ENCODE measurements at regions not wholly inside any gene's neighbourhood (a gene's known extent, or its start where the extent isn't known, plus 50 kb on each side); places are given as distances from the start of the nearest gene placed in this dataset.

DNA sequence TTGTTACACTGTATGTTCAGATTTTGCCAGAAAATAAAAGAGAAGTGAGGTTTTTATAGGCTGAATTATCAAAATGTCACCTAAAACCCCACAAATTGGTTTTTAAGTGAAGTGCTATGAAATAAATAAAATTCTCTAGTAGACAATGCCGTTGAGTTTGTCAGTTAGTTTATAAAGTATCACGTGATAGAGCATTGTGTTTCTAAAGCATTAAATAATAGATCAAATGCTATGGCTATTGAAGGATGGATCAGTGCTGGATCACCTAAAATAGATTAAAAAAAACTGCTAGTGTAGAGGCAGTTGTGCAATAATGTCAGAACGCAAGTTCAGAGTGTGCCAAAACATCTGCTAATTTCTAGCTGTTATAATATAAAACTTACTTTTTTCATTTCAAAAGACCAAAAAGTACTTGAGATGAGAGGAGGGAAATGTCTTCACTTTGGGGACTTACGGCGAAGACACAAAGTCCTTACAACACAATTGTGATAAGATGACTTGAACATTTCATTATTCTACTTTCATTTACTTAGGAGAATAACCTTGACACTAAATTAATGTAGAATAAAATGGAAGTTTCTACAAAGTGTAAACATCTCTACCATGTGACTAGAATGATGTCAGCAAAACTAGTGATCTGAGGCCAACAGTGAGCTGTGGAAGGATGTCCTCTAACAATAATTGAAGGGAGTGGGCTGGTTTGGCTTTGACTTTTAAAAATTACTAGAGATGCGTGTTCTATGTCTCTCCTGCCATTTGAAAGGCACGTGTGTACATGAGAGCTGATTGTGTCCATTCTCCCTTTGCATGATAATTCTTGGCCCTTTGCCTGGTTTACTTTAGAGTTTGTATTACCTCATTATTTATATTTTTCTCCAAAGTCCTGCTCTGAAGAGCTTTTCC is 154.4 kb upstream of the PDE3A start:
- DNase-seq (ENCODE audit: low read depth in 4 of 4, low spot score in 1 of 4), result no peak

DNA sequence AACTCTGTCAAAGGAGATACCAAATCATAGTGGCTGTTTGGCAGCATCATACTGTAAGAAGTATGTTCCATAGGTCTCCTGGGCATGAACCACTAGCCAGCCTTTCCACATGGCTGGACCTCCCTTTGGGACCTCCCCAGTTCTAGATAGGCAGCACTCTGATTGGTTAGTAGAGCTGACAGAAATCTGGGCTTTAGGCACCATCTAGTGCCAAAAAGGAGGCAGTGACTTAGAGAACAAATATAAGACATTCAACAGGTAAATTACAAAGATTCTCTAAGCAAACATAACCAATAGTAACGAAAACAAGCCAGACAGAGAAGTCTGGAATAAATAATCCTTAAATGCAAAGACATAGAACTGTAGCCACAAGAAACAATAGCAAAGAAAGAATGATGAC is 148.0 kb upstream of the PDE3A start:
- DNase-seq (ENCODE audit: low read depth in 4 of 4, low spot score in 1 of 4), result no peak

DNA sequence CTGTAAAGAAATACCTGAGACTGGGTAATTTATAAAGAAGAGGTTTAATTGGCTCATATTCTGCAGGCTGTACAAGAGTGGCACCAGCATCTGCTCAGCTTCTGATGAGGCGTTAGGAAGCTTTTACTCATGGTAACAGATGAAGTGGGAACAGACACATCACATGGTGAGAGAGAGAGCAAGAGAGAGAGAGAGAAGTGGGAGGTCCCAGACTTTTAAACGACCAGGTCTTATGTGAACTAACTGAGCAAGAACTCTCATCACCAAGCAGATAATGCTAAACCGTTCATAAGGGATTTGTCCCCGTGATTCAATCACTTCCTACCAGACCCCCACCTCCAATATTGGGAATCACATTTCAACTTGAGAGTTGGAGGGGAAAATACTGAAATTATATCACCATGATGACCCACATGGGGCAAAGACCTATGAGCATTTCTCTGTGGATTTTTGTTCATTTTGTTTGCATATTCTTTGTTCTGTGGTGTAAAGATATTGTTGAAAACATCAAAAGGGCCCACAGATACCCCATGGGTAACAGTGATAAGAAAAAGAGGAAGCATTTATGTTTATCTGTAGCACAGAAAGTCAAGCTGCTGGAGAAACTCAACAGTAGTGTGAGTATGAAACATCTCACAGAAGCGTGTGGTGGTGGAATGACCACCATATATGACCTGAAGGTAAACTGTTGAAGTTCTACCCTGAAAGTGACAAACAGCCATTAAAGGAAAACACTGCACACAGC is 135.2 kb upstream of the PDE3A start:
- no peak for DNase-seq (ENCODE audit: low read depth in 4 of 4, low spot score in 1 of 4)

DNA sequence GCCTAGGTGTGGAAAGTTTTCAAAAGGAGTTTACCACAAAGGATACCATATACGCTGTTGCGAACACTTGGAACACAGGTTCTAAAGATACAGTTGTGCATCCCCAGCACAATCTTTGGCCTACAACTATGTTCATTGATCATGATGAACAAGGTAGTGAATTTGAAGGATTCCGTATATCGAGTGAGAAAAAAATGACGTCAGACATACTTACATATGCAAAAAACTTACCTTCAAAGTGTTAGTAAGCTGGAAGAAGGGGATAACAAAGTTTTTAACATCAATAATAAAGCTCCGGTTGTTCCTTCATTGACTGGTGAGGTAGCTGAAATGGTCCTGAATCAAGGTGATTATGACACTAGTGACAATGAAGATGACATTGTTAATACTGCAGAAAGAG is 133.9 kb upstream of the PDE3A start:
- no peak for DNase-seq (ENCODE audit: low read depth in 4 of 4, low spot score in 1 of 4)

DNA sequence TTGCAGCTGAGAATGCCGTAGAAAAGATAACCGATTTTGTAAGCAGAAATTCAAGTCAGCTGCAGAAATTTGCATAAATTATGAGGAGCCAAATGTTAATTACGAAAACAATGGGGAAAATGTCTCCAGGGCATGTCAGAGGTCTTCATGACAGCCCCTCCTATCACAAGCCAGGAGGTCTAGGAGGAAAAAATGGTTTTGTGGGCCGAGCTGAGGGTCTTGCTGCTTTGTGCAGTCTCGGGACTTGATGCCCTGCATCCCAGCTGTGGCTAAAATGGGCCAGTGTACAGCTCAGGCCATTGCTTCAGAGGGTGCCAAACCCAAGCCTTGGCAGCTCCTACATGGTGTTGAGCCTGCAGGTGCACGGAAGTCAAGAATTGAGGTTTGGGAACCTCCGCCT is 131.2 kb upstream of the PDE3A start:
- no peak for DNase-seq (ENCODE audit: low read depth in 4 of 4, low spot score in 1 of 4)

DNA sequence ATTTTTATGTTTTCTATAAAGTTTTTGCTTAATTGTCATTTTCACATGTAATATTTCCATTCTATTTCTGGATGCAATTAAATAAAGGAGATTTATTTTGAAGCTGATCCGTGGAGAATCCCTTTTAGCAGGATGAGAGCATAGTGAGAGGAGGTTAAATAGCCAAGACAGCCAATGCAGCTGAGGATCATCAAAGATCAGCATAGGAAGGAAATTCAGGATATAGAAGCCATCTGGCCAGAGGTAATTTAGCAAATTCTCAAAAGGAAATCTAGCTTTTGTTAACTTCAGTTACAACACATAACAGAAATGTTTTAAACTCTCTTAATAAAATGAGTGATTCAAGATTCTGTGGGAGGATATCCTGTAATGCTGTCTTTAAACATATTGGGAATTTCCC is 122.8 kb upstream of the PDE3A start:
- no peak for DNase-seq (ENCODE audit: low read depth in 4 of 4, low spot score in 1 of 4)

DNA sequence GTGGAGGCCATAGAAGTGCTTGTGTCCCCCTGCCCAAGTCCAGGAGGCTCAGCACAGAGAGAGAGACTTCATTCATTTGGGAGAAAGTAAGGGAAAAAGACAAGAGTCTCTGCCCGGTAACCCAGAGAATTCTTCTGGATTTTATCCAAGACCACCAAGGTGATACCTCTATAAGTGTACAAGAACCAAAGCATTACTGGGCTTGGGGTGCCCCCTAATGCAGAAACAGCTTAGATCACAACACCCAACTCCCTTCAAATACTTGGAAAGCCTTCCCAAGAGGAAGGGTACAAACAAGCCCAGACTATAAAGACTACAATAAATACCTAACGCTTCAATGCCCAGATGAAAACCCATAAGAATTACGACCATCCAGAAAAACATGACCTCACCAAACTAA is 119.7 kb upstream of the PDE3A start:
- DNase-seq (ENCODE audit: low read depth in 4 of 4, low spot score in 1 of 4), result no peak

DNA sequence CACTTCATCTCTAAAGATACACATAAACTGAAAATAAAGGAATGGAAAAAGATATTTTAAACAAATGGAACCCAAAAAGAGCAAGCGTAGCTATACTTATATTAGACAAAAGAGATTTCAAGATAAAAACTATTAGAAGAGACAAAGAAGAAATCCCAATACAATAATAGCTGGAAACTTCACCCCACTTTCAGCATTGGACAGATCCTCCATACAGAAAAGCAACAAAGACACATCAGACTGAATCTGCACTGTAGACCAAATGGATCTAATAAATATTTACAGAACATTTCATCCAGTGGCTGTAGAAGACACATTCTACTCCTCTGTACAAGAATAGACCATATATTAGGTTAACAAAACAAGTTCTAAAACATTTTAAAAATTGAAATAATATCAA is 117.6 kb upstream of the PDE3A start:
- no peak for DNase-seq (ENCODE audit: low read depth in 4 of 4, low spot score in 1 of 4)

DNA sequence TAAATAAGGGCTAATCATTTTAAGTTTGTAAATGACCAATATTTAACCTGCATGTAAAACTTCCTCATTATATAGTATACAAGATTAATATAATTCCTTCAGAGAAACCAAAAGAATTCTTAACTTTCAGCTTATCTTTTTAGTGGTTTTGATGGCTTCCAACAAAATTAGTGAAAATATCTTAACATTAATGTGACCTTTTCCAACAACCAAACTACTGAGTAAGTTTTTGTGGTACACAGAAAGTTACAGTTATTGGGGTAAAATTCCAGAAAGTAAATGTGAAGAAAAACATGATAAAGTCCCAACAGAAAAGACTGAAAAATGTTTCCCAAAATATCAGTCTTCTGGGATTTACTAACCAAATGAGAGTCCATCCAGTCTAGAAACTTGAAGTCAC is 111.0 kb upstream of the PDE3A start:
- no peak for DNase-seq (ENCODE audit: low read depth in 4 of 4, low spot score in 1 of 4)

DNA sequence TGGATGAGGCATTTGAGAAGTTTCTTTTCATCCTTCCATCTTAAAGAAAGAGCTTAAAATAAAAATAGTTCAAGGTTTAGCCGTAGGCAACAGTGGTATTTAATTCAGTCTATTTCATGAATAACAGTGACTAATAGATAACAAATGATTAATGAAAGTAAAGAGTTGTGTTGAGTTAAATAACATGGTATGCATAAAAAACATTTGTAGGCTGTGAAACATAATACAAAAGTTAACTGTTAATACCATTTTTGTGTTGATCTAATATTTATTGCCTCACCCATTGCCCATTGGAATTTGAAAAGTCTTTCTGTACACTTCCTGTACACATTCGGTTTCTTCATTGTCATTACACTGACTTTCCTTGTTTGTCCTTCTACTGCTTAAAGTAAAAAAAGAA is 108.6 kb upstream of the PDE3A start:
- no peak for DNase-seq (ENCODE audit: low read depth in 4 of 4, low spot score in 1 of 4)

DNA sequence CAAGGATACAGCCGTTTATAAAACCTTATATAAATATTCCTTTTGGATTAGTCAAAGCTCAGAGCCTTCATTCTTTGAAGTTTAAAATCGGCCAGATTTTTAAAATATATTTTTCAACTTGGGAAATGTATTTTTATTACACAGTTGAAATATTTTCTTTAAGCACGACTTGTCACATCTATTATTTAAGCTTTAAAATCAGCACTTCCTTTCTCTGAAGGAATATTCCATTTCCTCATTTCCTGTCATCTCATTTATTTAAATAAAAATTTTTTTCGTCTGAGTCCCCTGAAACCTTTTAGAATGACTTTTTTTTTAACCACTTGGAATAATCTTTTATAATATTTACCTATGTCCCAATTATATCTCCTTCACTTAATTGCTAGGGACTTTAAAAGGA is 107.5 kb upstream of the PDE3A start:
- no peak for DNase-seq (ENCODE audit: low read depth in 4 of 4, low spot score in 1 of 4)

DNA sequence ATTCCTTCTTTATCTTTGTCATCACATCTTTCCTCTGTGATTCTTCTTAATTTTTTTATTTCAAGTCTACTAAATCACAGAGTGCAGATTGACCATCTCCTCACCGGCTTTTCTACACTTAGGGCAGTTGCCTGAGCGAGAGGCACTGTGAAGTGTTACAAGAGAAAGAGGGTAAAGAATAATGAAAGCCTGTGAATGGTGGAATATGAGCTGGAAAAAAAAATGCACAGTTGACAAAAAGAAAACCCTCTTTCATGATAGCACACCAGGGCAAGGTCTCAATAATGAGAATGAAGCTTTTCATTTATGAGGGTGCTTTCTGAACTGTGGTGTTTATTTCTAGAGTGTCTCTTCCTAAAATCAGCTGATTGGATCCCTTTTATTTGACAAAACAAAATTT is 106.2 kb upstream of the PDE3A start:
- DNase-seq (ENCODE audit: low read depth in 4 of 4, low spot score in 1 of 4), result no peak

DNA sequence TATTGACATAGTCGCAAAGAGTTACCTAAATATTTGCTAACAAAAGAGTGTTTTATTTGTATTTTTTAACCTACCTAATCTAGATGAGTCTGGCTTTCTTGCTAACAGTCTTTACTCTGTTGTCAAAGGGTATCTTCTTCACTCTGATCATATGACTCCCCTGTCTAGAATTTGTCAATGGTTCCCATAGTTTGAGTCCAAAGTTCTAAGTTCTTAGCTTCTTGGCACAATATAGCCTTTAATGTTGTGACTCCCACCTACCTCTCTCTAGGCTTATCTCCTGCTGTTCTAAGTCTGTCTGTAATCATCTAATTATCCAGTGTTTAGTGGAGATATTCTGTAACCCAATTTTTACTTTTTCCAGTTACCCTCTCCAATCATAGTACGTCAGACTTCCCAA is 104.3 kb upstream of the PDE3A start:
- no peak for DNase-seq (ENCODE audit: low read depth in 4 of 4, low spot score in 1 of 4)

DNA sequence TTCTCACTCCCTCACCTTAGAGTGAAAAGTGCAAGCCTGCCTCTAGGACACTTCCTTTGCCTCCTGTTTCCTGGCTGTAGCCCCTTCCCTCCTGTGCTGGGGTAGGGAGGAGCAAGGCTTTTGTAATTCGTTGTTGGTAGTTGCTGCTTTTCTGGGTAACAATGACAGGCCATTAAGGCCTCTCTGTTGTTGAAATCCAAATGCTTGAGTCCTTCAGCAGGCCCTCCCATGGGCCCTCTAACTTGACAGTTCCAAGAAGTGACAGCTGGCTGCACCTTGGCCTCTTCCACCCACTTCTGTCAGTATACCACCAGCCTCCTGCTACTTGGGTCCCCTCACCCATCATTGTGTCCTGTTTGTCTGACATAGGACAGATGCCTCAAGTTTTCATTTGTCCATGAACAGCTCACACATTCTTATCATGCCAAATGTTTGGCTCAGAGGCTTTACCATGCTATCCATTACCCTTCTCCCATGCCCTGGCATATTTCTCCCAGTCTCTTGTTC is 103.7 kb upstream of the PDE3A start:
- no peak for DNase-seq (ENCODE audit: low read depth in 4 of 4, low spot score in 1 of 4)

DNA sequence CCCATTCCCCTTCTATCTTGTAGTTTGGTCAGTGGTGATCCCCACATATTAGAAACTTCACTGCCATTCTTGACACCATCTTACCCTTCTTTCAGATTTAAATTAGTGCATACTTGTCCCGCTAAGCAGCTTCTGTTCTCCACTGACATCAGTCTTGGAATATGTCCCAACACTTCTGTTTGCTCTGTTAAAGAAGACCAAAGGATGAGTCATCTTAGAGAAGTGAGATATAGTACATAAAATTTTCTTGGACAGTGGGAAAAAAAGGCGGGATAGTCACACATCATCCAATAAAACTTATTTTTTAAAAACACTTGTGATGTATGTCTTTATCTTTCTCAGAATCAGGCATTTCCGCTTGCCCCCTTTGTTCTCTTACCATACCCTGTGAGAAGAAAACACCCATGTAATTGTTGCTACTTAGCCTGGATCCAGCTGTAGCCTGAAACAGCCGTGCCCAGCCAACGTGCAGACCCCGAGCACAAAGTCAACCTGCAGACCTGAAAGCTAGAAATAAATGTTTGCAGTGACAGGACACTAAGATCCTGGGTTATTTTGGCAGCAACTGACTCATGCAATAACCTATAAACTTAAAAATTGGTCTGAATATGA is 100.1 kb upstream of the PDE3A start:
- DNase-seq (ENCODE audit: low read depth in 4 of 4, low spot score in 1 of 4), result no peak

DNA sequence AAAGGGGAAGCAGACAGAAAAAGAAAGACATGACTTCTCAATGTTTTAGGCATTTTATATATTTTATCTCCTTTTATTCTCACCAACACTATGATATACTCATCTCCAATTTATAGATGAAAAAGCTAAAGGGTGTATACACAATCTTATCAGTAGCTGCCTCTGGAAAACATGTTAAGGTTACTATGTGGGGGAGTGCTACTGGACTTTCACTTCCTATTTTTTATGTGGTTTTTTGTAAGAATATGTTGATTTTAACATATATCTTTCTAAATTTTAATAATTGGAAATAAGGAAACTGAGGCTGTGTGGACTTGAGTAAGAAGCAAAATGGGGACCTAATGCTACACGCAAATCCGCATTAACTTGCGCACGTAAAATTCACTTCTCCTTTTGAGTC is 99.6 kb upstream of the PDE3A start:
- DNase-seq (ENCODE audit: low read depth in 4 of 4, low spot score in 1 of 4), result no peak

DNA sequence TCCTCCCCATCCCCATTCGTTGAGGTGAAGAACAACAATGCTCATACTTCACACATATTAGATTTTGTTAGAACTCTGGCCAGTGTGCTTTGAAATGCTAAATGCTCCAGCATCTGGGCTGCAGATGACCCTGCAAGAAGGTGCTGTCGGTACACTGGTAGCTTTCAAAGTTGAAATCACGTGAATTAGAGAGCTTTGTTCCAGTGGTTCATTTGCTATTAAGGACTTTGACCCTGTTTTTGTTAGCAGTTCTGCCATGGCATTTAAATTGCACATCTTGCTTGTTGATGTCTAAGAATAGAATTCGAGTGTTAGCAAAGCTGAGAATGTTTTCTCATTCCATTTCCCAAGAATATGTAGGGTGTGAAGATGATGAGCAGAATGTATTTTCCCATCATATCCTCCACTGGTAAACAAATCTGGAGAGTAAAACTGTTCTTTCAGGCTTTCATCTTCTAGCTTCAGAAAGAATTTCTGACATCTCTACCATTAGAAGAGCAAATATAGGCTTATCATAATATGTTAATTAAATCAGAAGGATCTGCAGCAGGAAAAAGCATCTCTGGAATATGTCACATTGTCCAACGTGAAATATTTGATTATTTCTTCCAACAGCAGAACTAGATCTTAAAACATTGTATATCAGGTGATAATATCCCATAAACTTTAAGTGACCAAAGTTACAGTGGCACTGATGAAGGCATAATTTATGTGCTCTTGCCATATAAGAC is 98.8 kb upstream of the PDE3A start:
- DNase-seq (ENCODE audit: low read depth in 4 of 4, low spot score in 1 of 4), result no peak

DNA sequence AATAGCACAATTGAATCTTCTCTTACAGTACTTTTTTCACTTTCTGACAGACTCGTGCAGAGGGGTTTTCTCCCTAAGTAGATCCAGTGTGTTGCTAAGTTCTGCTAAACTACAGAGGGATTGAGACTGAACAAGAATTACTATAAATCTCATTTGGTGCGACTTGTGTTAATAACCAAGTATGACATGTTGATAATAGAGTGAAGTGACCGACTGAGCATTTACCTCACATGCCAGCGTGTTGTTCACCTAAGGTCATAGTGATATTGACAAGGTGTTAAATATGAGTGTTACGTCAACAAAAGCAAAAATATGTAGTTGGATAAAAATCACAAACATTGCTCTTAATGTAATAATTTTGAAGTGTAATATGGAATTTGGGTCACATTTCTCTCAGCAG is 97.8 kb upstream of the PDE3A start:
- no peak for DNase-seq (ENCODE audit: low read depth in 4 of 4, low spot score in 1 of 4)

DNA sequence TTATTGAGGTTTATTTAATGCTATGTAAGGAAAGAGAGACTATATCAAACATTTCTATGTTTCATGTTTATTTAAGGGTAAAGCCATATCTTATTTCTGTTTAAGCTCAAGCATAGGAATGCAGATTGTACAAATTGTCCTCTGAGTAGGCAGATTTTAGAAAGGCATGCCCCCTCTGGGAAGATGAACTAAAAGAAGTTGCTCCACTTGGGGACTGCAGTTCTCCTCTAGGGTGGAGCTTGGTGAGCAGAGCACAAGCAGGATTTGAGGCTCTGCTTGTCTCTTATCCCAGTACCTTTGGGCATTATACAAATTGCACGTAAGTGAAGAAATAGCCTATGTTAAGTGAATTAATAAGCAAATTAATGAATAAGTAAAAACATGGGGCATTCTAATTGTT is 96.2 kb upstream of the PDE3A start:
- no peak for DNase-seq (ENCODE audit: low read depth in 4 of 4, low spot score in 1 of 4)

DNA sequence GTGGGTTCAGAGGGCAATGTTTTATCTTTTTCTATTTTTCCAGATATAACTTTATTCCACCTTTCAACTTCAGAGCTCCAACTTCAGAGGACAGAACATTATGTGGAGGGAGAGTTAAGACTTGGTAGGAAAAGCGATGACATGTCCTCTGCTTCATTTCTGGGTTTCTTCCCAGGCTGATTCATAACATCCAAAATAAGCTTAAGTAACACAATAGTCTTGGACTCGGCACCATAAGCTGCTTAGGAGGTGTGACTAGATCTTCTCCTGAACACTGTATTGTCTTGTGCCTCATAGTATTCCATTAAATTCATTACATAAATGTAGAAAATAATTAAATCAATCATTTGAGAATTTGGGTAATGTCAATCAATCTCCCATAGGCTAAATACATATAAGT is 95.5 kb upstream of the PDE3A start:
- DNase-seq (ENCODE audit: low read depth in 4 of 4, low spot score in 1 of 4), result no peak

DNA sequence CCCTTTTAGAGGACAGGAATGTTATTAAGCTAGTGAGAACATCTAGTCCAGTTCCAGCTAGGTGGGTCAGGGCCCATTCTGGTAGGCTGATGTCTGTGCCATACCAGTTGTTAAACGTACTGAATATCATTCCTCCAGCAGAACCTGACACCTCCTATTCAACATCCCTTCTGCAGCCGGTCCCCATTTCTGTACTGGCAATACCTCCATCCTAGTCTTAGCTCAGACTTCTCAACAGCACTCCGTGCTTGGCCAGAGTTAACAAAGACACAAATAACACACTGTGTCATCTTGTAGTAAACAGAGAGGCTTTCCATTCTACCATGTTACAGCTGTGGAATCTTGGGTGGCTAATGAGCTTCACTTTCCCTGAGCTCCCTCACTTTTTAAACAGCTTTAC is 94.3 kb upstream of the PDE3A start:
- DNase-seq (ENCODE audit: low read depth in 4 of 4, low spot score in 1 of 4), result no peak

All from stimulated activated CD4-positive, alpha-beta T cell treated with anti-CD3 and anti-CD28 coated beads, Interleukin-1b, Interleukin-23, amount 100 ng/mL, for 24 hours (primary cell).